ENCODE measurements at regions not wholly inside any gene's neighbourhood (a gene's known extent, or its start where the extent isn't known, plus 50 kb on each side); places are given as distances from the start of the nearest gene placed in this dataset.

- no peak for TF ChIP-seq NRF1 (IDR thresholded peaks at IDR 0.05; ENCODE audit: low read depth, low read length)
- TF ChIP-seq ZNF274 (IDR thresholded peaks at IDR 0.05; ENCODE audit: borderline replicate concordance, extremely low read depth, low read length), result no peak
- TF ChIP-seq CHD7 (IDR thresholded peaks at IDR 0.05; ENCODE audit: insufficient replicate concordance, low read length), result no peak
- TF ChIP-seq USF2 (IDR thresholded peaks at IDR 0.05; ENCODE audit: low read length), result no peak
- TF ChIP-seq SIX5 (IDR thresholded peaks at IDR 0.05; ENCODE audit: low read depth, low read length), result no peak
- TF ChIP-seq POLR2AphosphoS5 (IDR thresholded peaks at IDR 0.05; ENCODE audit: low read depth, low read length), result no peak
- TF ChIP-seq TCF12 (IDR thresholded peaks at IDR 0.05; ENCODE audit: low read depth, low read length), result no peak
- no peak for TF ChIP-seq BCL11A (IDR thresholded peaks at IDR 0.05; ENCODE audit: low read depth in 2 of 2, low read length in 2 of 2)
Measured at GRCh38 chr1:229859026-229859425, 208.0 kb upstream of the GALNT2 start (continued).
